ENCODE measurements at regions not wholly inside any gene's neighbourhood (a gene's known extent, or its start where the extent isn't known, plus 50 kb on each side); places are given as distances from the start of the nearest gene placed in this dataset.

GRCh38 chr10:107933076-107933475 lies 768.6 kb upstream of the SORCS1 start:
- CTCF ChIA-PET: no interaction called here
- Mint-ChIP-seq H3K4me3 (no peak overlapping the region), H3K9me3 (ENCODE audit: low read depth) (peaks cover 5% of the 10 kb centered on the region), H3K27ac (no peak overlapping the region), H3K4me1 (no peaks in the 10 kb centered on the region), H3K36me3 (no peaks in the 10 kb centered on the region), H3K27me3 (no peaks in the 10 kb centered on the region)
- no peak for DNase-seq
- no peak for ATAC-seq

- no peaks in the 10 kb centered on the region for H3K36me3 Mint-ChIP-seq
- H3K4me3 Mint-ChIP-seq: no peak overlapping the region
- ATAC-seq (no peak), DNase-seq (no peak)
- no peaks in the 10 kb centered on the region for H3K4me1 Mint-ChIP-seq
- CTCF ChIA-PET: no interaction called here
- no peaks in the 10 kb centered on the region for H3K27me3 Mint-ChIP-seq
- no peak overlapping the region for H3K27ac Mint-ChIP-seq
- peaks cover 8% of the 10 kb centered on the region for H3K9me3 Mint-ChIP-seq (ENCODE audit: low read depth)
These were observed 767.3 kb upstream of the SORCS1 start for GRCh38 chr10:107931808-107932207.

GRCh38 chr10:107930037-107930436 lies 765.5 kb upstream of the SORCS1 start:
- Mint-ChIP-seq H3K27me3 (no peaks in the 10 kb centered on the region), H3K4me3 (no peak overlapping the region), H3K27ac (no peak overlapping the region), H3K4me1 (no peaks in the 10 kb centered on the region), H3K36me3 (no peaks in the 10 kb centered on the region), H3K9me3 (ENCODE audit: low read depth) (peaks cover 5% of the 10 kb centered on the region)
- ATAC-seq (no peak), DNase-seq (no peak)
- CTCF ChIA-PET: no interaction called here

- no peak overlapping the region for H3K4me3 Mint-ChIP-seq
- no peaks in the 10 kb centered on the region for H3K27me3 Mint-ChIP-seq
- CTCF ChIA-PET: no interaction called here
- no peak for ATAC-seq
- no peak for DNase-seq
- peaks cover 16% of the 10 kb centered on the region for H3K9me3 Mint-ChIP-seq (ENCODE audit: low read depth)
- no peak overlapping the region for H3K27ac Mint-ChIP-seq
- no peaks in the 10 kb centered on the region for H3K36me3 Mint-ChIP-seq
- no peaks in the 10 kb centered on the region for H3K4me1 Mint-ChIP-seq
These were observed 760.0 kb upstream of the SORCS1 start for GRCh38 chr10:107924458-107924857.

GRCh38 chr10:107919626-107920235 lies 755.2 kb upstream of the SORCS1 start:
- H3K4me1 Mint-ChIP-seq: no peaks in the 10 kb centered on the region
- no peak for DNase-seq
- ATAC-seq: no peak

GRCh38 chr10:107918171-107918570 lies 753.7 kb upstream of the SORCS1 start:
- Mint-ChIP-seq H3K27ac (no peak overlapping the region), H3K4me1 (no peaks in the 10 kb centered on the region), H3K9me3 (ENCODE audit: low read depth) (peaks cover 18% of the 10 kb centered on the region), H3K36me3 (no peaks in the 10 kb centered on the region), H3K27me3 (peaks cover 3% of the 10 kb centered on the region), H3K4me3 (no peak overlapping the region)
- no peak for ATAC-seq
- CTCF ChIA-PET: no interaction called here
- DNase-seq: no peak

More at GRCh38 chr10:107919626-107920235, 755.2 kb upstream of the SORCS1 start:
- Mint-ChIP-seq H3K27ac (no peak overlapping the region), H3K36me3 (no peaks in the 10 kb centered on the region), H3K9me3 (ENCODE audit: low read depth) (peaks cover 20% of the 10 kb centered on the region), H3K4me3 (no peak overlapping the region), H3K27me3 (peaks cover 3% of the 10 kb centered on the region)
- CTCF ChIA-PET: no interaction called here

GRCh38 chr10:107915215-107915610 lies 750.7 kb upstream of the SORCS1 start:
- H3K9me3 Mint-ChIP-seq (ENCODE audit: low read depth): peaks cover 11% of the 10 kb centered on the region

GRCh38 chr10:107914450-107915214 lies 750.1 kb upstream of the SORCS1 start:
- no peaks in the 10 kb centered on the region for H3K4me1 Mint-ChIP-seq
- no peak overlapping the region for H3K4me3 Mint-ChIP-seq
- no peak overlapping the region for H3K27ac Mint-ChIP-seq
- peaks cover 3% of the 10 kb centered on the region for H3K27me3 Mint-ChIP-seq
- DNase-seq: no peak
- no peaks in the 10 kb centered on the region for H3K36me3 Mint-ChIP-seq
- H3K9me3 Mint-ChIP-seq (ENCODE audit: low read depth): peaks cover 11% of the 10 kb centered on the region
- no peak for ATAC-seq
- CTCF ChIA-PET: no interaction called here

More at GRCh38 chr10:107915215-107915610, 750.7 kb upstream of the SORCS1 start:
- peaks cover 3% of the 10 kb centered on the region for H3K27me3 Mint-ChIP-seq
- H3K4me1 Mint-ChIP-seq: no peaks in the 10 kb centered on the region
- no peak for DNase-seq
- H3K4me3 Mint-ChIP-seq: no peak overlapping the region
- no peaks in the 10 kb centered on the region for H3K36me3 Mint-ChIP-seq
- no peak overlapping the region for H3K27ac Mint-ChIP-seq
- no peak for ATAC-seq
- CTCF ChIA-PET: no interaction called here

GRCh38 chr10:107913317-107914294 lies 749.1 kb upstream of the SORCS1 start:
- Mint-ChIP-seq H3K4me1 (no peaks in the 10 kb centered on the region), H3K4me3 (no peak overlapping the region), H3K27me3 (peaks cover 3% of the 10 kb centered on the region), H3K36me3 (no peaks in the 10 kb centered on the region), H3K27ac (no peak overlapping the region), H3K9me3 (ENCODE audit: low read depth) (peaks cover 8% of the 10 kb centered on the region)
- DNase-seq: no peak
- CTCF ChIA-PET: no interaction called here
- ATAC-seq: no peak

GRCh38 chr10:107901076-107901475 lies 736.6 kb upstream of the SORCS1 start:
- Mint-ChIP-seq H3K4me3 (no peak overlapping the region), H3K36me3 (no peaks in the 10 kb centered on the region), H3K9me3 (ENCODE audit: low read depth) (peaks cover 8% of the 10 kb centered on the region), H3K27ac (no peak overlapping the region), H3K27me3 (no peaks in the 10 kb centered on the region), H3K4me1 (no peaks in the 10 kb centered on the region)
- ATAC-seq (no peak), DNase-seq (no peak)
- CTCF ChIA-PET: no interaction called here

GRCh38 chr10:107900131-107900530 lies 735.6 kb upstream of the SORCS1 start:
- Mint-ChIP-seq H3K4me1 (no peaks in the 10 kb centered on the region), H3K4me3 (no peak overlapping the region), H3K9me3 (ENCODE audit: low read depth) (peaks cover 6% of the 10 kb centered on the region), H3K36me3 (no peaks in the 10 kb centered on the region), H3K27ac (no peak overlapping the region), H3K27me3 (no peaks in the 10 kb centered on the region)
- DNase-seq: no peak
- CTCF ChIA-PET: no interaction called here
- ATAC-seq: no peak

GRCh38 chr10:107899502-107900062 lies 735.1 kb upstream of the SORCS1 start:
- CTCF ChIA-PET: no interaction called here
- H3K4me3 Mint-ChIP-seq: no peak overlapping the region
- H3K9me3 Mint-ChIP-seq (ENCODE audit: low read depth): peaks cover 6% of the 10 kb centered on the region
- H3K27ac Mint-ChIP-seq: no peak overlapping the region
- ATAC-seq: no peak
- H3K4me1 Mint-ChIP-seq: no peaks in the 10 kb centered on the region
- H3K36me3 Mint-ChIP-seq: no peaks in the 10 kb centered on the region
- no peaks in the 10 kb centered on the region for H3K27me3 Mint-ChIP-seq
- DNase-seq: no peak

- Mint-ChIP-seq H3K4me3 (no peak overlapping the region), H3K4me1 (no peaks in the 10 kb centered on the region), H3K9me3 (ENCODE audit: low read depth) (peaks cover 4% of the 10 kb centered on the region), H3K27ac (no peak overlapping the region), H3K36me3 (no peaks in the 10 kb centered on the region), H3K27me3 (no peaks in the 10 kb centered on the region)
- CTCF ChIA-PET: no interaction called here
- DNase-seq (no peak), ATAC-seq (no peak)
These were observed 734.6 kb upstream of the SORCS1 start for GRCh38 chr10:107899075-107899474.

All from activated CD8-positive, alpha-beta memory T cell treated with anti-CD3 and anti-CD28 coated beads, Interleukin-2, amount 10 ng/mL, durations not matched to agents 7 days and 5 days (primary cell).